ENCODE measurements at regions not wholly inside any gene's neighbourhood (a gene's known extent, or its start where the extent isn't known, plus 50 kb on each side); places are given as distances from the start of the nearest gene placed in this dataset.

- H3K27me3 ChIP-seq = no peaks in the 10 kb centered on the region
- WGBS, 2 donors = 72 to 84% methylated on average over 6 of the region's 6 CpGs
Observed at GRCh38 chr3:20916951-20917606, 731.1 kb upstream of the SGO1 start.

GRCh38 chr3:20914310-20914709, 728.3 kb upstream of the SGO1 start:
- Histone ChIP-seq H3K27ac (no peak overlapping the region), H3K27me3 (no peaks in the 10 kb centered on the region), H3K4me3 (replicated peaks in 1 of 3) (no peak overlapping the region), H3K4me1 (no peaks in the 10 kb centered on the region), H3K9me3 (no peaks in the 10 kb centered on the region), H3K36me3 (no peaks in the 10 kb centered on the region)
- TF ChIP-seq POLR2A (IDR thresholded peaks at IDR 0.05) = no peak
- no peak for DNase-seq
- intact Hi-C loops (cut with DNase I) = no loop called here
- WGBS, 2 donors = 88 to 90% methylated on average over 2 of the region's 2 CpGs

More at GRCh38 chr3:20916951-20917606, 731.1 kb upstream of the SGO1 start:
- no peaks in the 10 kb centered on the region for H3K36me3 ChIP-seq
- no peak for DNase-seq
- intact Hi-C loops (cut with DNase I) = no loop called here
- H3K9me3 ChIP-seq = no peaks in the 10 kb centered on the region
- TF ChIP-seq, protein P1, sequence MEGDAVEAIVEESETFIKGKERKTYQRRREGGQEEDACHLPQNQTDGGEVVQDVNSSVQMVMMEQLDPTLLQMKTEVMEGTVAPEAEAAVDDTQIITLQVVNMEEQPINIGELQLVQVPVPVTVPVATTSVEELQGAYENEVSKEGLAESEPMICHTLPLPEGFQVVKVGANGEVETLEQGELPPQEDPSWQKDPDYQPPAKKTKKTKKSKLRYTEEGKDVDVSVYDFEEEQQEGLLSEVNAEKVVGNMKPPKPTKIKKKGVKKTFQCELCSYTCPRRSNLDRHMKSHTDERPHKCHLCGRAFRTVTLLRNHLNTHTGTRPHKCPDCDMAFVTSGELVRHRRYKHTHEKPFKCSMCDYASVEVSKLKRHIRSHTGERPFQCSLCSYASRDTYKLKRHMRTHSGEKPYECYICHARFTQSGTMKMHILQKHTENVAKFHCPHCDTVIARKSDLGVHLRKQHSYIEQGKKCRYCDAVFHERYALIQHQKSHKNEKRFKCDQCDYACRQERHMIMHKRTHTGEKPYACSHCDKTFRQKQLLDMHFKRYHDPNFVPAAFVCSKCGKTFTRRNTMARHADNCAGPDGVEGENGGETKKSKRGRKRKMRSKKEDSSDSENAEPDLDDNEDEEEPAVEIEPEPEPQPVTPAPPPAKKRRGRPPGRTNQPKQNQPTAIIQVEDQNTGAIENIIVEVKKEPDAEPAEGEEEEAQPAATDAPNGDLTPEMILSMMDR (IDR thresholded peaks at IDR 0.05) = no peak
- no peak for TF ChIP-seq POLR2A (IDR thresholded peaks at IDR 0.05)
- H3K27ac ChIP-seq = no peak overlapping the region
- no peaks in the 10 kb centered on the region for H3K4me1 ChIP-seq
- no peak overlapping the region for H3K4me3 ChIP-seq (replicated peaks in 1 of 3)

- no peaks in the 10 kb centered on the region for H3K36me3 ChIP-seq
- no peaks in the 10 kb centered on the region for H3K9me3 ChIP-seq
- no peak overlapping the region for H3K27ac ChIP-seq
- no peaks in the 10 kb centered on the region for H3K27me3 ChIP-seq
- no peaks in the 10 kb centered on the region for H3K4me1 ChIP-seq
- TF ChIP-seq, protein P1 (IDR thresholded peaks at IDR 0.05) = no peak
- TF ChIP-seq POLR2A (IDR thresholded peaks at IDR 0.05) = no peak
- DNase-seq = no peak
- WGBS, 2 donors = 85 to 87% methylated on average over 2 of the region's 2 CpGs
- no peak overlapping the region for H3K4me3 ChIP-seq (replicated peaks in 1 of 3)
- intact Hi-C loops (cut with DNase I) = no loop called here
Observed at GRCh38 chr3:20912406-20912805, 726.4 kb upstream of the SGO1 start.

GRCh38 chr3:20909511-20909910, 723.5 kb upstream of the SGO1 start:
- no peak for DNase-seq
- intact Hi-C loops (cut with DNase I) = no loop called here
- Histone ChIP-seq H3K27ac (no peak overlapping the region), H3K27me3 (no peaks in the 10 kb centered on the region), H3K4me1 (no peaks in the 10 kb centered on the region), H3K4me3 (replicated peaks in 1 of 3) (no peak overlapping the region), H3K9me3 (no peaks in the 10 kb centered on the region), H3K36me3 (no peaks in the 10 kb centered on the region)
- TF ChIP-seq, protein P1 (IDR thresholded peaks at IDR 0.05) = no peak
- no peak for TF ChIP-seq POLR2A (IDR thresholded peaks at IDR 0.05)
- 57 to 64% methylated on average over 3 of the region's 3 CpGs for WGBS, 2 donors

DNA sequence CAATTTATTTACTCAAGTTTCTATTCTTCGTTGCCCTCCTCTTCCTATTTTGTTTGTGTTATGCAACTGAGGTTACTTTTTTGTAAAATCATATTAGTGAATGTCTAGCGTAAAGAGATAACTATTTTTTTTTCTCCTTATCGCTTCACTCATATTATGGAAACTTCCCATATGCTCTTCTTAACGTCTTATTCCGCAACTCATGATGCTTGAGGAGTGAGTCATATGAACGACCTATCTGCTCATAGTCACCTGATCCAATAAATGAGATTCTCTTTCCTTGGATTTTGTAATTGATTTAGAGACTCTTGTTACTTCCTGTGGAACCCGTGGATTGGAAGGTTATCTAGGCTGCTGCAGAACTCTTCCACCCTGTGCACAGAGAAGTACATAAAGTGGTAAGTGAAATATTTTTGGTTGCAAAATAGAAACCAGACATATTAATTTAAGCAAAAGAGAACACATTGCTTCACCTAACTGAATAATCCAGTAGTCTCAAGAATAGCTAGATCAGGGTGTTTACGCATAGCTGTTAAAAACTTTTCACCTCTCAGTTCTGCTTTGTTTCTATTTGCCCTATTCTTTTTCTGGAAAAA, 719.3 kb upstream of the SGO1 start:
- Histone ChIP-seq H3K27me3 (no peaks in the 10 kb centered on the region), H3K4me3 (replicated peaks in 1 of 3) (no peak overlapping the region), H3K36me3 (no peaks in the 10 kb centered on the region), H3K9me3 (no peaks in the 10 kb centered on the region), H3K27ac (no peak overlapping the region), H3K4me1 (no peaks in the 10 kb centered on the region)
- DNase-seq = no peak
- intact Hi-C loops (cut with DNase I) = no loop called here
- TF ChIP-seq POLR2A (IDR thresholded peaks at IDR 0.05) = no peak
- TF ChIP-seq, protein P1 (IDR thresholded peaks at IDR 0.05) = no peak
- 82 to 83% methylated on average over 8 of the region's 8 CpGs for WGBS, 2 donors

Data from thyroid gland (tissue), 4 donors.